ENCODE measurements at regions not wholly inside any gene's neighbourhood (a gene's known extent, or its start where the extent isn't known, plus 50 kb on each side); places are given as distances from the start of the nearest gene placed in this dataset.
A peak's percentile ranks its signal among the peaks of the same experiment; 100 is the strongest.

DNA sequence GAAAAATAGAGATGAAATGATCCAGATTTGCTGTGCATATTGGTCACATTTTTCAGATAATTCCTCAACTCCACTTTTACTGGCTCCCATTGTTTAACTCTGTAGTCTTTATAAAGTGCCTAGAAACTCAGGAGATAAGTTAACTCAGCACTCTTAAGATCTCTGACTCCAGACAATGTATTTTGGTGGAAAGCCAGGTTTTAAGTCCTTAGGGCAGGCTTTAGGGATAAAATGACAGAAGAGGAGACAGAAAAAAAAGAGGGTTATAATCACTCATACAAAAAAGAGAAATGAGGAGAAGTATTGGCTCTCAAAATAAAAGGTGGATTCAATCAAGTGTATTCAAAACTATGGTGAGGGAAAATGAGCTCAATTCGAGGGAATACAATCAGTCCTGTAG, 674.8 kb upstream of the INTU start:
- no peak for DNase-seq
- no peak overlapping the region for H3K4me3 ChIP-seq
- H3F3A ChIP-seq (ENCODE audit: insufficient read depth) = no peaks in the 10 kb centered on the region
- no peak overlapping the region for H3K27ac ChIP-seq
- H3K36me3 ChIP-seq (ENCODE audit: low read depth) = no peaks in the 10 kb centered on the region
- 0 out of 2 replicates have a peak, but pooled peaks cover 4% of the 10 kb centered on the region for H3K4me1 ChIP-seq (ENCODE audit: insufficient read depth)
- in situ Hi-C loops (cut with MboI) = loop anchor here (25.0 kb wide), 1 partner anchor 721 kb away; no protein-coding TSS in a partner anchor
- TF ChIP-seq EZH2phosphoT487 (IDR thresholded peaks at IDR 0.05; ENCODE audit: insufficient read depth, low read depth) = no peak
- no peak for TF ChIP-seq EZH2 (IDR thresholded peaks at IDR 0.05; ENCODE audit: insufficient read depth, poor library complexity, severe bottlenecking)
- H3K79me2 ChIP-seq (ENCODE audit: insufficient read depth) = no peaks in the 10 kb centered on the region
- H2AFZ ChIP-seq = peak overlapping the region; percentile 29; the same call in 1 of the 2 replicates
- H3K9me2 ChIP-seq (ENCODE audit: insufficient read depth) = no peaks in the 10 kb centered on the region
- 52 to 56% methylated on average over 1 of the region's 1 CpG for WGBS, 2 experiments (ENCODE audit: low coverage in 1 of 2, low lambda C conversion rate in 2 of 2, missing lambda C conversion rate in 2 of 2)
- no peak overlapping the region for H3K9ac ChIP-seq
- no peaks in the 10 kb centered on the region for H3K27me3 ChIP-seq (replicated peaks; ENCODE audit: insufficient read depth)
- H3K4me2 ChIP-seq (ENCODE audit: unreplicated experiment) = no peak overlapping the region
- no peaks in the 10 kb centered on the region for H4K20me1 ChIP-seq (ENCODE audit: insufficient read depth)
- H3K9me3 ChIP-seq (ENCODE audit: low read depth) = no peaks in the 10 kb centered on the region

DNA sequence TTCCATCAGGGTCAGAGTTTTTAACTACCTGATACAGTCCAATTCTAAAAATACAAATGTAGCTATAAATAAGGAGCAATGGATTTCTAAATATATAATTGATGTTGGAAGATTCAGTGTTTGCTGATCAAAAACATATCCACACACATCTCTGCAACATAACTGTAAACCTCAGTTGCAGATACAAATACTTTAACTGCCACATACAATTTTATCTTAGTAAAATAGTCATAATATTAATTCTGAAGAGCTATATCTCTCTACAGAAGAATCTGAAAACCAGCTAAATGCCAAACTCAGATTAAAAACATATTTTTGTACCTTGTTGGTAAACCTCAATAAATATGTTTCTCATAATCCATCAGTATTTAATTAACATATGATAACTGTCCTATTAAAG, 674.3 kb upstream of the INTU start:
- no peaks in the 10 kb centered on the region for H3K79me2 ChIP-seq (ENCODE audit: insufficient read depth)
- no peak for TF ChIP-seq EZH2phosphoT487 (IDR thresholded peaks at IDR 0.05; ENCODE audit: insufficient read depth, low read depth)
- no peak for TF ChIP-seq EZH2 (IDR thresholded peaks at IDR 0.05; ENCODE audit: insufficient read depth, poor library complexity, severe bottlenecking)

DNA sequence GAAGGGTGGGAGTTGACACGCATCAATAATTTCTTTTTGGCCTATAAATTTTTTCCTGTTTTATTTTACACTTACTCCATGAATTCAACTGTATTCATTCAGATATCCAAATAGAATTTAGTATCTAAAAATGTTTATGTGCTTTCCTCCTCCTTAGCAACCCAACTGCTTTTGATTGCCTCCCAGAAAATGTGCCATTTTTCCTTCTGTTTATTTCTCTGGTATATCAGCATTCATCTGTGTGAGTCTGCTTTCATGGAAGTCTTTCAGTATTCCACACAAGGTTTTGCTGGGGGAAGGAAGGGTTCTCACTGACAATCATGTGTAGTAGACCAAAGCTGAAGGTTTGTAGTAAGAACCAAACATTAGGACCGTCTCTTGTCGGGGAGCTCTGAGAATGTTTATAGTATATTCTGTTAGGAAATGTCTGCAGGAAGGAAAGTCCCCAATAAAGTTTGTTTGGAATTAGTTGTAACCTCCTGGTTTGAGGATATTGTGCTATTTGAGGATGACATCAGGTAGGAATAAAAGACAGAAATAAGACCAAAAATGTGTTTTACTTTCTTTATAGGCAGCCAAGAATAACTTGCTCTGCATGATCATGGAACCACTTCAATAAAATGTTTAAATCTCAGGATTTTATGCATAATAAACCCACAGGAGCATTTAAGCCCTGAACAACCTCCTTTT, 673.6 kb upstream of the INTU start:
- TF ChIP-seq EZH2 (IDR thresholded peaks at IDR 0.05; ENCODE audit: insufficient read depth, poor library complexity, severe bottlenecking) (no peak), EZH2phosphoT487 (IDR thresholded peaks at IDR 0.05; ENCODE audit: insufficient read depth, low read depth) (no peak)
- no peaks in the 10 kb centered on the region for H3K79me2 ChIP-seq (ENCODE audit: insufficient read depth)
- no peak for DNase-seq
- no peaks in the 10 kb centered on the region for H3K9me3 ChIP-seq (ENCODE audit: low read depth)
- H4K20me1 ChIP-seq (ENCODE audit: insufficient read depth) = no peaks in the 10 kb centered on the region
- no peaks in the 10 kb centered on the region for H3K27me3 ChIP-seq (replicated peaks; ENCODE audit: insufficient read depth)
- no peak overlapping the region for H3K4me3 ChIP-seq
- H3K4me2 ChIP-seq (ENCODE audit: unreplicated experiment) = no peak overlapping the region
- no peaks in the 10 kb centered on the region for H3F3A ChIP-seq (ENCODE audit: insufficient read depth)
- in situ Hi-C loops (cut with MboI) = loop anchor here (25.0 kb wide), 1 partner anchor 722 kb away; no protein-coding TSS in a partner anchor
- H3K27ac ChIP-seq = no peak overlapping the region
- no peak overlapping the region for H3K9ac ChIP-seq
- H3K4me1 ChIP-seq (ENCODE audit: insufficient read depth) = 0 out of 2 replicates have a peak, but pooled peaks cover 4% of the 10 kb centered on the region
- peak overlapping the region; percentile 43; the same call in 1 of the 2 replicates for H2AFZ ChIP-seq
- no peaks in the 10 kb centered on the region for H3K9me2 ChIP-seq (ENCODE audit: insufficient read depth)
- H3K36me3 ChIP-seq (ENCODE audit: low read depth) = no peaks in the 10 kb centered on the region
- 88 to 92% methylated on average over 3 of the region's 3 CpGs for WGBS, 2 experiments (ENCODE audit: low coverage in 1 of 2, low lambda C conversion rate in 2 of 2, missing lambda C conversion rate in 2 of 2)

More for the DNA sequence above, 674.3 kb upstream of the INTU start:
- no peak overlapping the region for H3K9ac ChIP-seq
- no peak overlapping the region for H2AFZ ChIP-seq
- no peak overlapping the region for H3K4me2 ChIP-seq (ENCODE audit: unreplicated experiment)
- no peaks in the 10 kb centered on the region for H3K36me3 ChIP-seq (ENCODE audit: low read depth)
- in situ Hi-C loops (cut with MboI) = loop anchor here (25.0 kb wide), 1 partner anchor 721 kb away; no protein-coding TSS in a partner anchor
- no peaks in the 10 kb centered on the region for H4K20me1 ChIP-seq (ENCODE audit: insufficient read depth)
- no peaks in the 10 kb centered on the region for H3K9me2 ChIP-seq (ENCODE audit: insufficient read depth)
- no peaks in the 10 kb centered on the region for H3K9me3 ChIP-seq (ENCODE audit: low read depth)
- H3K4me1 ChIP-seq (ENCODE audit: insufficient read depth) = 0 out of 2 replicates have a peak, but pooled peaks cover 4% of the 10 kb centered on the region
- no peak overlapping the region for H3K27ac ChIP-seq
- no peaks in the 10 kb centered on the region for H3K27me3 ChIP-seq (replicated peaks; ENCODE audit: insufficient read depth)
- H3F3A ChIP-seq (ENCODE audit: insufficient read depth) = no peaks in the 10 kb centered on the region
- DNase-seq = no peak
- no peak overlapping the region for H3K4me3 ChIP-seq

DNA sequence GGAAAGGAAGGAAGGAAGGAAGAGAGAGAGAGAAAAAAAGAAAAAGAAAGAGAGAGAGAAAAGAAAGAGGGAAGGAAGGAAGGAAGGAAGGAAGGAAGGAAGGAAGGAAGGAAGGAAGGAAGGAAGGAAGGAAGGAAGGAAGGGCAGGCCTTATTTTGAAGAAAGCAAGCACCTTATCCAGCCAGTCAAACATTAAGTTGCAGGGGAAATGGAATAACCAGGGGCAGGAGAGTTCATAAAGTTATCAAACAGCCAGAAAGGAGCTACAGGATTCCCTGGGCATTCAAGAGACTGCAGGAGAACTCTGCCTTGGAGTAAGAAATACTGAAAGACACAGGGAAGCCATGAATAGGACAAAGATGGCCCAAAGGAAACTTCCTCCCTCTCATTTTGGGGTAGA, 672.0 kb upstream of the INTU start:
- H3F3A ChIP-seq (ENCODE audit: insufficient read depth) = no peaks in the 10 kb centered on the region
- no peak overlapping the region for H3K9ac ChIP-seq
- no peaks in the 10 kb centered on the region for H3K36me3 ChIP-seq (ENCODE audit: low read depth)
- DNase-seq = no peak
- no peaks in the 10 kb centered on the region for H3K27me3 ChIP-seq (replicated peaks; ENCODE audit: insufficient read depth)
- no peaks in the 10 kb centered on the region for H3K79me2 ChIP-seq (ENCODE audit: insufficient read depth)
- no peaks in the 10 kb centered on the region for H4K20me1 ChIP-seq (ENCODE audit: insufficient read depth)
- in situ Hi-C loops (cut with MboI) = loop anchor here (25.0 kb wide), 1 partner anchor 723 kb away; no protein-coding TSS in a partner anchor
- H3K4me2 ChIP-seq (ENCODE audit: unreplicated experiment) = no peak overlapping the region
- no peak overlapping the region for H3K4me3 ChIP-seq
- H3K9me2 ChIP-seq (ENCODE audit: insufficient read depth) = no peaks in the 10 kb centered on the region
- H3K9me3 ChIP-seq (ENCODE audit: low read depth) = no peaks in the 10 kb centered on the region
- no peak overlapping the region for H3K27ac ChIP-seq
- 0 out of 2 replicates have a peak, but pooled peaks cover 4% of the 10 kb centered on the region for H3K4me1 ChIP-seq (ENCODE audit: insufficient read depth)
- no peak overlapping the region for H2AFZ ChIP-seq
- no peak for TF ChIP-seq EZH2 (IDR thresholded peaks at IDR 0.05; ENCODE audit: insufficient read depth, poor library complexity, severe bottlenecking)
- no peak for TF ChIP-seq EZH2phosphoT487 (IDR thresholded peaks at IDR 0.05; ENCODE audit: insufficient read depth, low read depth)

Data from GM23248 (cell line).